ENCODE measurements at regions not wholly inside any gene's neighbourhood (a gene's known extent, or its start where the extent isn't known, plus 50 kb on each side); places are given as distances from the start of the nearest gene placed in this dataset.
"Not testable (repeated sequence)": the region's sequence is repeated elsewhere in the genome, so short reads cannot be mapped to it uniquely, and the experiment has no call there.

- Histone ChIP-seq H3K4me3 (ENCODE audit: low read length in 3 of 3) (no peak overlapping the region), H3K9me3 (ENCODE audit: control insufficient read depth in 3 of 3, low read length in 3 of 3) (no peaks in the 10 kb centered on the region), H3K27me3 (ENCODE audit: control insufficient read depth in 3 of 3, insufficient read depth in 3 of 3, low read length in 3 of 3) (no peaks in the 10 kb centered on the region), H3K36me3 (ENCODE audit: control insufficient read depth in 3 of 3, insufficient read depth in 3 of 3, low read length in 3 of 3) (no peaks in the 10 kb centered on the region), H3K27ac (ENCODE audit: low read depth, low read length) (no peak overlapping the region), H3K9ac (ENCODE audit: low read depth in 1 of 3, low read length in 3 of 3) (no peak overlapping the region), H3K4me1 (ENCODE audit: control insufficient read depth in 3 of 3, insufficient read depth in 3 of 3, low read length in 3 of 3) (no peaks in the 10 kb centered on the region)
Observed at GRCh38 chr1:73676186-73676585, 521.8 kb downstream of the LRRIQ3 start.

DNA sequence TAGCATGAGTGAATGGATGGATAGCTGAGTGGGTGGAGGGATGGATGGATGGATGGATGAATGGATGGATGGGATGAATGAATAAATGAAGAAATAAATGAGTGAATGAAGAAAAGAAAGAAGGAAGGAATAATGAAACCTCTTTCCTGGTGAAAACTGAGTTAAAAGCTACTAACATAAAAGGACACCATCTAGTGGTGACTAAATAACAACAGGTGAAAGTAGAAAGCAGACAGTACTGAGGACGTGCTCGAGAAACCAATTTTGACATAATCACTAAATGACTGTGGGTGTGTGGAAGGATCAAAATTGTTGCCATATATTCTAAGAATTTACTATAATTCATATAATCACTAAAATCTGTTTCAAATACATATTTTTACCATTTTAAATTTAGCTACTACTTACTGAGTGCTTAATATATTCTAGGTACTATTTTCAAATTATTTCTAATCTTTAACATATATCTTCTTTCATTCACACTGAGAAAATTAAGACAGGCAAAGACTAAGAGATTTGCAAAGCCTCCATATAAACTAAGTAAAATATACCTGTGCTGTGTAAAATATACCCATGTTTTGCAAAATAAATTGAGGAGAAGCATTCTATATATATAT is 522.9 kb downstream of the LRRIQ3 start:
- H3K36me3 ChIP-seq (ENCODE audit: control insufficient read depth in 3 of 3, insufficient read depth in 3 of 3, low read length in 3 of 3) = no peaks in the 10 kb centered on the region
- H3K9ac ChIP-seq (ENCODE audit: low read depth in 1 of 3, low read length in 3 of 3) = no peak overlapping the region
- H3K27me3 ChIP-seq (ENCODE audit: control insufficient read depth in 3 of 3, insufficient read depth in 3 of 3, low read length in 3 of 3) = no peaks in the 10 kb centered on the region
- H3K27ac ChIP-seq (ENCODE audit: low read depth, low read length) = no peak overlapping the region
- H3K4me1 ChIP-seq (ENCODE audit: control insufficient read depth in 3 of 3, insufficient read depth in 3 of 3, low read length in 3 of 3) = no peaks in the 10 kb centered on the region
- H3K9me3 ChIP-seq (ENCODE audit: control insufficient read depth in 3 of 3, low read length in 3 of 3) = no peaks in the 10 kb centered on the region
- no peak overlapping the region for H3K4me3 ChIP-seq (ENCODE audit: low read length in 3 of 3)

DNA sequence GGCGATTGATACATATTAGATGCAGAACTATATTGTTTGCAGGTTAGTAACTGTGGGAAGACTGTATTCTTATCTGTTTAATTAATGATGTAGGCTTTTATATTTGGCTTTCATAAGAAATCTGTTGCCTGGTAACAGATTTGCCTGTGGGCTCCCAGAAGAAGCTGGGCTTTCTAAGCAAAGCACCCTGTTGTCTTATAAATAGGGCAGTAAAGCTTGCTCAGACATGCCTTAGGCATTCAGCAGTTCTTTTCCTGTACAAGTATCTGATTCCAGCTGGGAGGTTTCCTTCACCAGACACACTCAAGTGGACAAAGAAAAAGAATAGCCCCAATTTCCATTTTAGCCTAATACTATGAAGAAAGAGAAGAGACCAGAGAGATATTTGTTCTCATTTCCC is 524.0 kb downstream of the LRRIQ3 start:
- H3K9me3 ChIP-seq (ENCODE audit: control insufficient read depth in 3 of 3, low read length in 3 of 3) = no peaks in the 10 kb centered on the region

DNA sequence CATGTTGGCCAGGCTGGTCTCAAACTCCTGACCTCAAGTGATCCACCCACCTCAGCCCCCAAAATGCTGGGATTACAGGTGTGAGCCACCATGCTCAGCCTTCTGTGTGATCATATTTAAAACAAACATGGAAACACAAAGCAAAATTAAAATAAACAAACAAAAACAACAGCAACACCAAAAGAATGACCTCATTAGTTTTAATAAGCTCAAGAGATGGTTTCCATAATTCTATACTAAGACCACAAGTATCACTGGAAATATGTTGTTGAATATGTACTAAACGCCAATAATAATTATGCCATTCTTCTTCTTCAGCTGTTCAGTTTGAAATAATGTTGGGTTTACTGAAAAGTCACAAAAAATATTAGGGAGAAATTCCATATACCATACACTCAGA is 526.4 kb downstream of the LRRIQ3 start:
- no peak overlapping the region for H3K9ac ChIP-seq (ENCODE audit: low read depth in 1 of 3, low read length in 3 of 3)
- H3K9me3 ChIP-seq (ENCODE audit: control insufficient read depth in 3 of 3, low read length in 3 of 3) = no peaks in the 10 kb centered on the region
- H3K27ac ChIP-seq (ENCODE audit: low read depth, low read length) = no peak overlapping the region
- H3K4me1 ChIP-seq (ENCODE audit: control insufficient read depth in 3 of 3, insufficient read depth in 3 of 3, low read length in 3 of 3) = no peaks in the 10 kb centered on the region
- H3K27me3 ChIP-seq (ENCODE audit: control insufficient read depth in 3 of 3, insufficient read depth in 3 of 3, low read length in 3 of 3) = no peaks in the 10 kb centered on the region
- no peak overlapping the region for H3K4me3 ChIP-seq (ENCODE audit: low read length in 3 of 3)
- no peaks in the 10 kb centered on the region for H3K36me3 ChIP-seq (ENCODE audit: control insufficient read depth in 3 of 3, insufficient read depth in 3 of 3, low read length in 3 of 3)

More for the DNA sequence above, 524.0 kb downstream of the LRRIQ3 start:
- no peak overlapping the region for H3K9ac ChIP-seq (ENCODE audit: low read depth in 1 of 3, low read length in 3 of 3)
- H3K36me3 ChIP-seq (ENCODE audit: control insufficient read depth in 3 of 3, insufficient read depth in 3 of 3, low read length in 3 of 3) = no peaks in the 10 kb centered on the region
- no peaks in the 10 kb centered on the region for H3K27me3 ChIP-seq (ENCODE audit: control insufficient read depth in 3 of 3, insufficient read depth in 3 of 3, low read length in 3 of 3)
- no peak overlapping the region for H3K4me3 ChIP-seq (ENCODE audit: low read length in 3 of 3)
- no peak overlapping the region for H3K27ac ChIP-seq (ENCODE audit: low read depth, low read length)
- no peaks in the 10 kb centered on the region for H3K4me1 ChIP-seq (ENCODE audit: control insufficient read depth in 3 of 3, insufficient read depth in 3 of 3, low read length in 3 of 3)

DNA sequence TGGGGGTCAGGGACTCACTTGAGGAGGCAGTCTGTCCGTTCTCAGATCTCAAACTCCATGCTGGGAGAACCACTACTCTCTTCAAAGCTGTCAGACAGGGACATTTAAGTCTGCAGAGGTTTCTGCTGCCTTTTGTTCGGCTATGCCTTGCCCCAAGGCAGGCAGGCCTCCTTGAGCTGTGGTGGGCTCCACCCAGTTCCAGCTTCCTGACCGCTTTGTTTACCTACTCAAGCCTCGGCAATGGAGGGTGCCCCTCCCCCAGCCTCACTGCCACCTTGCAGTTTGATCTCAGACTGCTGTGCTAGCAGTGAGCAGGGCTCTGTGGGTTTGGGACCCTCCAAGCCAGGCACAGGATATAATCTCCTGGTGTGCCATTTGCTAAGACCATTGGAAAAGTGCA is 530.0 kb downstream of the LRRIQ3 start:
- H3K9ac ChIP-seq (ENCODE audit: low read depth in 1 of 3, low read length in 3 of 3); H3K4me1 ChIP-seq (ENCODE audit: control insufficient read depth in 3 of 3, insufficient read depth in 3 of 3, low read length in 3 of 3); H3K27me3 ChIP-seq (ENCODE audit: control insufficient read depth in 3 of 3, insufficient read depth in 3 of 3, low read length in 3 of 3); H3K36me3 ChIP-seq (ENCODE audit: control insufficient read depth in 3 of 3, insufficient read depth in 3 of 3, low read length in 3 of 3); H3K4me3 ChIP-seq (ENCODE audit: low read length in 3 of 3); H3K9me3 ChIP-seq (ENCODE audit: control insufficient read depth in 3 of 3, low read length in 3 of 3); H3K27ac ChIP-seq (ENCODE audit: low read depth, low read length): not testable (repeated sequence)

- H3K27me3 ChIP-seq (ENCODE audit: control insufficient read depth in 3 of 3, insufficient read depth in 3 of 3, low read length in 3 of 3) = no peaks in the 10 kb centered on the region
- H3K9me3 ChIP-seq (ENCODE audit: control insufficient read depth in 3 of 3, low read length in 3 of 3) = no peaks in the 10 kb centered on the region
- H3K36me3 ChIP-seq (ENCODE audit: control insufficient read depth in 3 of 3, insufficient read depth in 3 of 3, low read length in 3 of 3) = no peaks in the 10 kb centered on the region
- no peaks in the 10 kb centered on the region for H3K4me1 ChIP-seq (ENCODE audit: control insufficient read depth in 3 of 3, insufficient read depth in 3 of 3, low read length in 3 of 3)
- no peak overlapping the region for H3K9ac ChIP-seq (ENCODE audit: low read depth in 1 of 3, low read length in 3 of 3)
- no peak overlapping the region for H3K27ac ChIP-seq (ENCODE audit: low read depth, low read length)
- H3K4me3 ChIP-seq (ENCODE audit: low read length in 3 of 3) = no peak overlapping the region
Observed at GRCh38 chr1:73662526-73662925, 535.5 kb downstream of the LRRIQ3 start.

- Histone ChIP-seq H3K27ac (ENCODE audit: low read depth, low read length) (no peak overlapping the region), H3K27me3 (ENCODE audit: control insufficient read depth in 3 of 3, insufficient read depth in 3 of 3, low read length in 3 of 3) (no peaks in the 10 kb centered on the region), H3K9ac (ENCODE audit: low read depth in 1 of 3, low read length in 3 of 3) (no peak overlapping the region), H3K4me1 (ENCODE audit: control insufficient read depth in 3 of 3, insufficient read depth in 3 of 3, low read length in 3 of 3) (no peaks in the 10 kb centered on the region), H3K36me3 (ENCODE audit: control insufficient read depth in 3 of 3, insufficient read depth in 3 of 3, low read length in 3 of 3) (no peaks in the 10 kb centered on the region), H3K9me3 (ENCODE audit: control insufficient read depth in 3 of 3, low read length in 3 of 3) (no peaks in the 10 kb centered on the region), H3K4me3 (ENCODE audit: low read length in 3 of 3) (no peak overlapping the region)
Observed at GRCh38 chr1:73659136-73659535, 538.8 kb downstream of the LRRIQ3 start.

DNA sequence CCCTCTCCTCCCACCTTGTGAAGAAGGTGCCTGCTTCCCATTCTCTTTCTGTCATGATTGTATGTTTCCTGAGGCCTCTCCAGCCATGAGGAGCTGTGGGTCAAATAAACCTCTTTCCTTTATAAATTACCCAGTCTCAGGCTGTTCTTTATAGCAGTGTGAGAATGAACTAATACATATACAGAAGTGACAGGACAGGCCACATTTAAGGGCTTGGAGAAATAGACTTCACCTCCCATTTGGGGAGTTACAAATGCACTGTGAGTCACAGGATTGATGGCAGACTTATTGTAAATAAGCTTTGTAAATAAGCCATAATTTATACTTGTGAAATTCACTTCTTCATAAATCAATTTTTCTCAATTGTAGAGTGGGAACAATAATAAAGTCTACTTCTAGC is 543.3 kb downstream of the LRRIQ3 start:
- H3K4me1 ChIP-seq (ENCODE audit: control insufficient read depth in 3 of 3, insufficient read depth in 3 of 3, low read length in 3 of 3) = no peaks in the 10 kb centered on the region
- no peaks in the 10 kb centered on the region for H3K36me3 ChIP-seq (ENCODE audit: control insufficient read depth in 3 of 3, insufficient read depth in 3 of 3, low read length in 3 of 3)
- no peaks in the 10 kb centered on the region for H3K27me3 ChIP-seq (ENCODE audit: control insufficient read depth in 3 of 3, insufficient read depth in 3 of 3, low read length in 3 of 3)
- H3K27ac ChIP-seq (ENCODE audit: low read depth, low read length) = no peak overlapping the region
- no peak overlapping the region for H3K9ac ChIP-seq (ENCODE audit: low read depth in 1 of 3, low read length in 3 of 3)
- H3K4me3 ChIP-seq (ENCODE audit: low read length in 3 of 3) = no peak overlapping the region
- no peaks in the 10 kb centered on the region for H3K9me3 ChIP-seq (ENCODE audit: control insufficient read depth in 3 of 3, low read length in 3 of 3)

- no peak overlapping the region for H3K9ac ChIP-seq (ENCODE audit: low read depth in 1 of 3, low read length in 3 of 3)
- H3K36me3 ChIP-seq (ENCODE audit: control insufficient read depth in 3 of 3, insufficient read depth in 3 of 3, low read length in 3 of 3) = no peaks in the 10 kb centered on the region
- H3K9me3 ChIP-seq (ENCODE audit: control insufficient read depth in 3 of 3, low read length in 3 of 3) = no peaks in the 10 kb centered on the region
Observed at GRCh38 chr1:73644198-73644597, 553.8 kb downstream of the LRRIQ3 start.

GRCh38 chr1:73639494-73639893 is 558.5 kb downstream of the LRRIQ3 start:
- H3K27me3 ChIP-seq (ENCODE audit: control insufficient read depth in 3 of 3, insufficient read depth in 3 of 3, low read length in 3 of 3) = no peaks in the 10 kb centered on the region
- H3K4me1 ChIP-seq (ENCODE audit: control insufficient read depth in 3 of 3, insufficient read depth in 3 of 3, low read length in 3 of 3) = no peaks in the 10 kb centered on the region
- H3K9me3 ChIP-seq (ENCODE audit: control insufficient read depth in 3 of 3, low read length in 3 of 3) = no peaks in the 10 kb centered on the region
- no peak overlapping the region for H3K27ac ChIP-seq (ENCODE audit: low read depth, low read length)
- H3K9ac ChIP-seq (ENCODE audit: low read depth in 1 of 3, low read length in 3 of 3) = no peak overlapping the region
- H3K36me3 ChIP-seq (ENCODE audit: control insufficient read depth in 3 of 3, insufficient read depth in 3 of 3, low read length in 3 of 3) = no peaks in the 10 kb centered on the region
- no peak overlapping the region for H3K4me3 ChIP-seq (ENCODE audit: low read length in 3 of 3)

More at GRCh38 chr1:73644198-73644597, 553.8 kb downstream of the LRRIQ3 start:
- Histone ChIP-seq H3K27ac (ENCODE audit: low read depth, low read length) (no peak overlapping the region), H3K4me1 (ENCODE audit: control insufficient read depth in 3 of 3, insufficient read depth in 3 of 3, low read length in 3 of 3) (no peaks in the 10 kb centered on the region), H3K4me3 (ENCODE audit: low read length in 3 of 3) (no peak overlapping the region), H3K27me3 (ENCODE audit: control insufficient read depth in 3 of 3, insufficient read depth in 3 of 3, low read length in 3 of 3) (no peaks in the 10 kb centered on the region)

DNA sequence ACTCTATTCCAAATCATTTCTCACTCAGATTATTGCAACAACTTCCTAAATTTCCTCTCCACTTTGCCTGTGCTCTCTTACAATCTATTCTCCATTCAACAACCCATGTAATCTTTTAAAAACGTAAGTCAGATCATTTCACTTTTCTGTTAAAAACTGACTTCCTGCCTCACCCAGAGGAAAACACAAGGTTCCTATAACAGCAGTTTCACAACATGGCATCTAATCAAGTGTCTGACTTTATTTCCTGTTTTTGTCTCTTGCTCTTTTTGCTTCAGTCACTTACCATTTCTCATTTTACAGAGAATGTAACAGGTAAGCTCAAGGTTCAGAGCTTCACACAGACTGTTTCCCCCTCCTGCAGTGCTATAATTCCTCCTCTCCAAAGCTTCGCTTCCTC is 560.7 kb downstream of the LRRIQ3 start:
- Histone ChIP-seq H3K4me1 (ENCODE audit: control insufficient read depth in 3 of 3, insufficient read depth in 3 of 3, low read length in 3 of 3) (no peaks in the 10 kb centered on the region), H3K27me3 (ENCODE audit: control insufficient read depth in 3 of 3, insufficient read depth in 3 of 3, low read length in 3 of 3) (no peaks in the 10 kb centered on the region), H3K9me3 (ENCODE audit: control insufficient read depth in 3 of 3, low read length in 3 of 3) (no peaks in the 10 kb centered on the region), H3K36me3 (ENCODE audit: control insufficient read depth in 3 of 3, insufficient read depth in 3 of 3, low read length in 3 of 3) (no peaks in the 10 kb centered on the region), H3K4me3 (ENCODE audit: low read length in 3 of 3) (no peak overlapping the region), H3K27ac (ENCODE audit: low read depth, low read length) (no peak overlapping the region), H3K9ac (ENCODE audit: low read depth in 1 of 3, low read length in 3 of 3) (no peak overlapping the region)

All from skeletal muscle tissue (tissue), 3 donors.